HG03095 (cell line): ENCODE measurements at regions not wholly inside any gene's neighbourhood (a gene's known extent, or its start where the extent isn't known, plus 50 kb on each side); places are given as distances from the start of the nearest gene placed in this dataset.
"Not testable (repeated sequence)": the region's sequence is repeated elsewhere in the genome, so short reads cannot be mapped to it uniquely, and the experiment has no call there.

ENCODE experiments used
- ATAC-seq: cut with Tn5 transposase; IDR thresholded peaks from one replicate; pipeline ENCODE4 v1.9.1; 2021; ENCODE audit warnings: moderate library complexity; ENCODE audit not compliant: unreplicated experiment

DNA sequence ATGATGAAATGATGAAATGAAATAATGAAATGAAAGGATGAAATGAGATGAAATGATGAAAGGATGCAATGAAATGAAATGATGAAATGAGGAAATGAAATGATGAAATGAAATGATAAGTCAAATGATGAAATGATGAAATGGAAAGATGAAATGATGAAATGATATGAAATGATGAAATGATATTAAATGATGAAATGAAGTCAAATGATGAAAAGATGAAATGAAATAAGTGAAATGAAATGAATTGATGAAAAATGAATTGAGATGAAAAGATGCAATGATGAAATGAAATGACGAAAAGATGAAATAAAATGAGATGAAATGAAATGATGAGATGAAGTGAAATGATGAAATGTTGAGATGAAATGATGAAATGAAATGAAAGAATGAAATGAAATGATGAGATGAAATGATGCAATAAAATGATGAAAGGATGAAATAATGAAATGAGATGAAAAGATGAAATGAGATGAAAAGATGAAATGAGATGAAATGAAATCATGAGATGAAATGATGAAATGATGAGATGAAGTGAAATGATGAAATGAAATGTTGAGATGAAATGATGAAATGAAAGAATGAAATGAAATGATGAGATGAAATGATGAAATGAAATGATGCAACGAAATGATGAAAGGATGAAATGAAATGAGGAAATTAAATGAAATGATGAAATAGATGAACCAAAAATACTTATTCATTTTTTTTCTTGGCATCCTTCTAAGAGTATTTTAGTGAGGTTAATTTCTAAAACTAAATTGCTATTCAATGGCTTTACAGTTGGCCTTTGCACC, 139.8 kb upstream of the ERV3-1 start:
- not testable (repeated sequence) for ATAC-seq

- not testable (repeated sequence) for ATAC-seq
Measured at GRCh38 chr7:65145710-65146109, 139.2 kb upstream of the ERV3-1 start.

- not testable (repeated sequence) for ATAC-seq
Measured at GRCh38 chr7:65145008-65145407, 138.5 kb upstream of the ERV3-1 start.

DNA sequence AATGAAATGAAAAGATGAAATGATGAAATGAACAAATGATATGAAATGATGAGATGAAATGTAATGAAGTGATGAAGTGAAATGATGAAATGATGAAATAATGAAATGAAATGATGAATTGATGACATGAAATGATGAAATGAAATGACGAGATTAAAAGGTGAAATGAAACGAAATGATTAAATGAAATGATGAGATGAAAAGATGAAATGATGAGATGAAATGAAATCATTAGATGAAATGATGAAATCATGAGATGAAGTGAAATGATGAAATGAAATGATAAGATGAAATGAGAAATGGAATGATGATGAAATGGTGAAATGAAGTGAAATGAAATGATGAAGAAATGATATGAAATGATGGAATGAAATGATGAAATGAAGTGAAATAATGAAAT, 138.1 kb upstream of the ERV3-1 start:
- ATAC-seq = not testable (repeated sequence)

DNA sequence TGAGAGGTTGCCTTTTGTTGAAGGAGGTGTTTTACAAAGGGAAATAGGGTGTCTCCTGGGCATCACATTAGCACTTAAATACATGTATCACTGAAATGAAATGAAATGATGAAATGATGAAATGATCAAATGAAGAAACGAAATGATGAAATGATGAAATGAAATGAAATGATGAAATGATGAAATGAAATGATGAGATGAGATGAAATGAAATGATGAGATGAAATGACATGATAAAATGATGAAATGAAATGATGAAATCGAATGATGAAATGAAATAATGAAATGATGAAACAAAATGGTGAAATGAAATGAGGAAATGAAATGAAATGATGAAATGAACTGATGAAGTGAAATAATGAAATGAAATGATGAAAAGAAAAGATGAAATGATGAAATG, 137.6 kb upstream of the ERV3-1 start:
- not testable (repeated sequence) for ATAC-seq

GRCh38 chr7:65141894-65142293, 135.4 kb upstream of the ERV3-1 start:
- ATAC-seq = not testable (repeated sequence)

- ATAC-seq = not testable (repeated sequence)
Measured at GRCh38 chr7:65141405-65141778, 134.9 kb upstream of the ERV3-1 start.

- not testable (repeated sequence) for ATAC-seq
Measured at GRCh38 chr7:65140543-65141404, 134.3 kb upstream of the ERV3-1 start.

- not testable (repeated sequence) for ATAC-seq
Measured at GRCh38 chr7:65136850-65137249, 130.4 kb upstream of the ERV3-1 start.

DNA sequence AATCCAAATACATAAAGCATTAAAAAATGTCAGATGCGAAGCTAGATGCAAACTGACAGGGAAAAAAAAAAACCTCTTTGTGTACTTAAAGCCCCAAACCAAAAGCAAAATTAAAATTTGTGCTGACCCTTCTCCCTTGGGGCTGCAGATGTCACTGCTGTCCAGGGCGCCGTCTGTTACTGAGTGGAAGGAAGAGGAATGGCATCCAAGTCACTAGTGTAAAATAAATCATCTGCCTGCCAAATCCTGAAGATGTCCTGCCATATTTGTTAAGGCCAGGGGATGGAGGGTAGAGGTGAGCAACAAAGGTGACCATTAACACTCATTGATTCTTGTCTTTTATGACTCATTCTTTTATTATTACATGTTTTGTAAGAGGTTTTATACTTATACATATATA, 126.6 kb upstream of the ERV3-1 start:
- ATAC-seq = not testable (repeated sequence)

GRCh38 chr7:65132256-65132655, 125.8 kb upstream of the ERV3-1 start:
- ATAC-seq = not testable (repeated sequence)

DNA sequence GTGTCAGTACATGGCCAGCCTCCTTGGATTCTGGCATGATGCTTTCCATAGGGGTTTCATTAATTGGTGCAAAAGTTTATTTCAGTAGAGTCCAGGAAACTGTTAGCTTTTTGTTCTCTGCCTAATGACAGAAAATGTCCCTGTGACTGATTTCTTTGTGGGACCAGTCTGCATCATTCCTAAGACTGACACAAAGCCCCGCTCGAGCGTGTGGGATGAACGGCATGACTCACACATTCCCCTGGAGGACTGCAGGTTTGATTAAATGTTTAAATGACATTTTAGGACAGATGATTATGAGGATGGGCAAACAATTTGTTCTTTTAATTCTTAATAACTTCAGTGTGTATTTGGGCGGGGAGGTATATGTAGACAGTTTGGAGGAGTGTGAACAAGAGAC, 120.9 kb upstream of the ERV3-1 start:
- not testable (repeated sequence) for ATAC-seq

DNA sequence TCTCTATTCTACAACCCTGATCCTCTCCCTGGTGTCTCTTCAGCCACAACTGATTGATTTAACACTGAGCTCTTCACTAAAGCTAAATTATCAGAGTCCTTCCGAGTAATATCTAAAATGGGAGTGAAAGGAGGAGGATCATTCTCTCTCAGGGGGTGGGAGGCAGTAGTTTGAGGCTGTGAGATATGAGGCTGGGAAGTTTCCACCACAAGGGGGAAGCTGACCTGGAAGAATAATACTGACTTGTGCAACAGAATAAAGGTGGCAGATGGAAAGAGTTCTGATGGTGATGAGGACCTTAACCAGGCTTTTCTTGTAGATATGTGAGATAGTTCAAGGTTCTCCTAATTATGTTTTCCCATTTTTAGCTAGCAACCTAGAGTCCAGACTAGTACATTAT, 118.1 kb upstream of the ERV3-1 start:
- ATAC-seq = not testable (repeated sequence)

DNA sequence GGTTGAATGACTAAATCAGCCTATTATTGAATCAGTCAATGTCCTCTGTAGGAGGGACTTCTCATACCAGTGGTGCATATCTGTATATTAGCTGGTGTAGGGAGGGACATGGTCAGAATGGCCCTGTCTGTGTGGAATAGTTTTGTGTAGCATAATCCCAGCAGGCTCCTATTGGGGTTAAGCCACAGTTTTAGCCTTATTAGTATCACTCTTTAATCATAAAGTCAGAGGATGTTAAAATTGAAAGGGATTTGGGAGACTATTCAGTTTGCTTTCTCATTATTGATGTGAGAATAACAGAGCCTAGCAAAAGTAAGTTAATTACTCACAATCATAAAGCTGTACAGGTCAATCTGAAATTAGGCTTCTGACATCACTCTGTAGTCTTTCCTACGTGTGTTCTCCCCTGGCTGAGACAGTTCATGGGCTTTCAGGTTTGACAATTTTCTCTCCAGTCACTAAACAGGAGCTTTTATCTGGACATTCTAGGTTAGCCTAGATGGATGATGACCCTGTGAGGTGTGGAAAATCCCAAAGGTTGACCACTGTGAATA, 99.2 kb upstream of the ERV3-1 start:
- not testable (repeated sequence) for ATAC-seq

DNA sequence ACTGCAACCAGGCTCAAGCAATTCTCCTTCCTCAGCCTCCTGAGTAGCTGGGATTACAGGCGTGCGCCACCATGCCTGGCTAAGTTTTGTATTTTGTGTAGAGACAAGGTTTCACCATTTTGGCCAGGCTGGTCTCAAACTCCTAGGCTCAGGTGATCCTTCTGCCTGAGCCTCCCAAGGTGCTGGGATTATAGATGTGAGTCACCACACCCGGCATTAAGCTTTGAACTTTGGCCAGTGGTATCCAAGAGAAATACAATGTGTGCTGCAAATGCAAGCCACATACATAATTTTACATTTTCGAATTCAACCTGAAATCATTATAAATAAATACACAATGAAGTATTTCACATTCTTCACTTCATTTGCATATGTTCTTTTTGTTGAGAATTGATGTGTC, 94.0 kb upstream of the ERV3-1 start:
- not testable (repeated sequence) for ATAC-seq

DNA sequence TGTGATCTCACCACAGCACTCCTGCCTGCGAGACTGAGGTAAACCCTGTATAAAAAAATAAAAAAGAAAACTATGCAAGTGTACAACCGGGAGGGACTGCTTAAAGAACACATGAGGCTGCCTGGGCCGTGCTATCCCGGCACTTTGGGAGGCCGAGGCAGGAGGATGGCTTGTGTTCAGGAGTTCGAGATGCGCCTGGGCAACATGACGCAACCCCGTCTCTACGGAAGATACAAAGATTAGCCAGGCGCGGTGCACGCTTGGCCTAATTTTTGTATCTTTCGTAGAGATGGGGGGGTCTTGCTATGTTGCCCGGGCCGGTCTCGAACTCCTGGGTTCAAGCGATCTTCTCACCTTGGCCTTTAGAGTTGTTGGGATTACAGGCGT, 75.2 kb upstream of the ERV3-1 start:
- ATAC-seq = not testable (repeated sequence)

GRCh38 chr7:65080799-65081668, 74.5 kb upstream of the ERV3-1 start:
- peak; percentile 100 for ATAC-seq

DNA sequence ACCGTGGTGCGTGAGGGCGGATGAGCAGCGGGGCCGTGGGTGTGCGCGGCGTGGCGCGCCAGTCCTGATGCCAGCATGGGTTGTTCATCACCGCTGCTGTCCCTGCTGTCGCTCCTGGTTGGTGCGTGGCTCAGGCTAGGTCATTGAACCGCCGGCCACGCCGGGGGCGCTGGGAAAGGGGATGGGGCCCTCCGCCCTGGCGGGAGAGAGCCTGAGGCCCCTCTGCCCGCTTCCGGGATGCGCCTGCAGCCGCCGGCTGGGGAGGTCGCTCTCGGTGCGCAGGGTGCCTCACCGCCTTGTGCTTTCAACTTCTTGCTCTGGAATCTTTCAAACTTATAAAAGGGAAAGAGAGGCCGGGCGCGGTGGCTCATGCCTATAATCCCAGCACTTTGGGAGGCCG, 68.5 kb upstream of the ERV3-1 start:
- ATAC-seq = not testable (repeated sequence)

- not testable (repeated sequence) for ATAC-seq
Measured at GRCh38 chr7:65073160-65073559, 66.7 kb upstream of the ERV3-1 start.

DNA sequence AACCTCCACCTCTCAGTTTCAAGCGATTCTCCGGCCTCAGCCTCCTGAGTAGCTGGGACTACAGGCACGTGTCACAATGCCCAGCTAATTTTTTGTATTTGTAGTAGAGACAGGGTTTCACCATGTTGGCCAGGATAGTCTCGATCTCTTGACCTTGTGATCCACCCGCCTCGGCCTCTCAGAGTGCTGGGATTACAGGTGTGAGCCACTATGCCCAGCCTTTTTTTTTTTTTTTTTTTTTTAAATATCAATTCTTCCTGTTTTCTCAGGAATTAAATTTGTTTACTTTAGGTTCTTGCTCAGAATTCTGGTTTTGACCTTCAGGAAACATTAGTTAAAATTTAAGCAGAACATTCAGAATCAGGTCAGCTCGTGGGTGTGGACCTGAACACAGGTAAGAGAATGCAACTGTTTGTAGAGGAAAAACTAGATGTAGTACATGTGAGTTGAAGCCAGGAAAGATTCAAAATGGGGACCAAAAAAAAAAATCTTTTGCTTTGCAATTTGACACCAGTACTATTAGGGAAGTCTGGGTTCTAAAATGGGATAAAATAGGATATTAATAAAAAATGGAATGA, 65.5 kb upstream of the ERV3-1 start:
- not testable (repeated sequence) for ATAC-seq
